ENCODE measurements at regions not wholly inside any gene's neighbourhood (a gene's known extent, or its start where the extent isn't known, plus 50 kb on each side); places are given as distances from the start of the nearest gene placed in this dataset.

DNA sequence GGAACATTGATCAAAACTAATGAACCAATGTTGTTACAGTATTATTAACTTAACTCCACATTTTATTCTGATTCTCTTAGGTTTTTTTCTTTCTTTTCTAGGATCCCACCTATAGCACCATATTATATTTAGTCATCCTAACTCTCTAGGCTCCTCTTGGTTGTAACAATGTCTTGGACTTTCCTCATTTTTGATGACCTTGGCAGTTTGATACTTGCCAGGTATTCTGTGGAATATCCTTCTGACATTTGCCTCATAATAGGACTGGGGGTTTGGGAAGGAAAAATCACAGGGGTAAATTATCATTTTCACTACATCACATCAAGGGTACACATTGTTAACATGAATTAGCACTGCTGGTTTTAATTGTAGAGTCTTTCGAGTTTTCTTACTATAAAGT, 851.6 kb upstream of the SOX9 start:
- TF ChIP-seq POLR2A (IDR thresholded peaks at IDR 0.05) (no peak), POLR2AphosphoS5 (IDR thresholded peaks at IDR 0.05) (no peak)
- TF ChIP-seq, protein P1, sequence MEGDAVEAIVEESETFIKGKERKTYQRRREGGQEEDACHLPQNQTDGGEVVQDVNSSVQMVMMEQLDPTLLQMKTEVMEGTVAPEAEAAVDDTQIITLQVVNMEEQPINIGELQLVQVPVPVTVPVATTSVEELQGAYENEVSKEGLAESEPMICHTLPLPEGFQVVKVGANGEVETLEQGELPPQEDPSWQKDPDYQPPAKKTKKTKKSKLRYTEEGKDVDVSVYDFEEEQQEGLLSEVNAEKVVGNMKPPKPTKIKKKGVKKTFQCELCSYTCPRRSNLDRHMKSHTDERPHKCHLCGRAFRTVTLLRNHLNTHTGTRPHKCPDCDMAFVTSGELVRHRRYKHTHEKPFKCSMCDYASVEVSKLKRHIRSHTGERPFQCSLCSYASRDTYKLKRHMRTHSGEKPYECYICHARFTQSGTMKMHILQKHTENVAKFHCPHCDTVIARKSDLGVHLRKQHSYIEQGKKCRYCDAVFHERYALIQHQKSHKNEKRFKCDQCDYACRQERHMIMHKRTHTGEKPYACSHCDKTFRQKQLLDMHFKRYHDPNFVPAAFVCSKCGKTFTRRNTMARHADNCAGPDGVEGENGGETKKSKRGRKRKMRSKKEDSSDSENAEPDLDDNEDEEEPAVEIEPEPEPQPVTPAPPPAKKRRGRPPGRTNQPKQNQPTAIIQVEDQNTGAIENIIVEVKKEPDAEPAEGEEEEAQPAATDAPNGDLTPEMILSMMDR (IDR thresholded peaks at IDR 0.05): no peak
